Erythroblast (primary cell): ENCODE measurements at regions not wholly inside any gene's neighbourhood (a gene's known extent, or its start where the extent isn't known, plus 50 kb on each side); places are given as distances from the start of the nearest gene placed in this dataset.

Experiments
- GATA1 ChIP-seq: IDR thresholded peaks from 2 replicates; pipeline ENCODE4 v1.6.1; 2011; ENCODE audit warnings: low read depth, mild to moderate bottlenecking, control low read depth, low read length, moderate library complexity
- POLR2A ChIP-seq: IDR thresholded peaks from 2 replicates; pipeline ENCODE4 v1.6.1; 2011; ENCODE audit warnings: mild to moderate bottlenecking, low read length

DNA sequence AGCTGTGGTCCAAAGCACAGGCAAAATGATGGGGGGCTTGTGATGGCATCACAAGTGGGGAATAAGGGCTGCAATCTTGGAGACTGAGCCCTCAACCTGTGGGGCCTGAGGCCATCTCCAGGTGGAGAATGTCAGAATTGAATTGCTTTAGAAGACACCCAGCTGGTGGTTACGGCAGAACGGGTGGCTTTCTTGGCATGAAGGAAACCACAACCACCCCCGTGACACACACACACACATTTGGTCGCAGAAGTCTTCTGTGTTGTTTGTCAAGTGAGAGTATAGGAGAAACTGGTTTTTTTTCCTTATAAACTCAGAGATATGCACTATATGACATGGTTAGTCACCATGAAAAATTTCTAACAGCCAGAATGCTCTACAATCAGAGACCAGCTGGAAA lies 139.5 kb upstream of the CDH4 start:
- no peak for TF ChIP-seq POLR2A
- no peak for TF ChIP-seq GATA1
